Activated effector memory CD4-positive, alpha-beta T cell treated with anti-CD3 and anti-CD28 coated beads, Interleukin-2, amount 50 U/mL, for 16 hours (primary cell): ENCODE measurements at regions not wholly inside any gene's neighbourhood (a gene's known extent, or its start where the extent isn't known, plus 50 kb on each side); places are given as distances from the start of the nearest gene placed in this dataset.
"Not testable (repeated sequence)": the region's sequence is repeated elsewhere in the genome, so short reads cannot be mapped to it uniquely, and the experiment has no call there.

ENCODE experiments used
- DNase-seq: peaks from one replicate; pipeline ENCODE4 v3.0.0-alpha.2; 2020

DNA sequence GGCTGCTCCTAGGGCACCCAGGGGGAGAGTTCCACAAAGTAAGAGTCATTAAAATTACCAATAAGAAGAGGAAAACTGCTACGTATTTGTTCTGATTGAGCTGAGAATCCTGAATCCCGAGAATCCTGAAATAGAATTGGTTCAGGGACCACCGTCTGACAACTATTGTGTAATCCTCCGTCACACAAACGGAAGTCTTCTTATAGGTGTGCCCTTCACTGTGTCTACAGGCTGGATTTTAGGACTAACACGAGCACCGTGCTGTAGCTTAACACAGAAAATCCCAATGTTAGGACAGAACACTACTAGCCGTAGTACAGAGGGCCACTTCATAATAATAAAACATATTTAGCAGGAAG lies 50.6 kb upstream of the RNF182 start:
- no peak for DNase-seq

DNA sequence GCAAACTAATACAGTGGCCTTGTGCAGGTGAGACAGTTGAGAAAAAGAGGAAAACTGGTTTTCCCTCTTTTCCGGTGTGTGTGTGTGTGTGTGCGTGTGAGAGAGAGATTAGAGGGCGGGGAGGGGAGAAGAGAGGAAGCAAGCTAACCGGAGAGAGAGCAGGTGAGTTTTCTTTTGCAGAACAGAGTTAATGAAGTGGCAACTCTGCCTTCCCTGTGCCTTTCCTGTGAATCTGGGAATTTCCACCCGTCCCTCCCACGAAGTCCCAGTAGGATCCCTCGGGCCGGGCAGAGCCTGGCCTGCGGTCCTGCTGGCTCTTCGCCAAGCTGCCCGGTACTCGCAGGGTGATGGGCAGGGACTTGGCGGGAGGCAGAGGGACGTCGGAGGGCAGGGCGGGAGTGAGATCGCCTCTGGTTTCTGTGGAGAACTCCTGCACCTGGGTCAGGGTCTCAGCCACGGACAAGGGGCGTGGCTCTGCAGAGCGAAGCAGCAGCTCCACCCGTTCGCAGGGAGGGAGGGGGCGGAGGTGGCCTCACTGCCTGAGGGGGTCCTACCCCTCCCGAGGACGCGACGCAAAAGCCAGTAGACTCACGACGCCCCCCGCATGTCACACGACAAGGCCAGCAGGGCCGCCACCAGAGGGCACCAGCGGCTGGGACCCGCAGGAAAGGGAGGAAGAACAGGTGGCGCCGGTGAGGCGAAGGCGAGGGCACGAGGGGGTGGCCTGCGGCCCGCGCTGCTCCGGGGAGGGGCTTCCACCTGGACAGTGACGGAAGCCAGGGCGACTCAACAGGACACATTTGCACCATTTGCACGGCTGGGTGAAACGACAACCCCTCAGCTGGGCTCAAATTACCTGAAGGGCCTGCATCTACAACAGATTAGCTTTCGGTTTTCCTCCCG lies 51.2 kb upstream of the RNF182 start:
- peak; percentile 90 for DNase-seq

DNA sequence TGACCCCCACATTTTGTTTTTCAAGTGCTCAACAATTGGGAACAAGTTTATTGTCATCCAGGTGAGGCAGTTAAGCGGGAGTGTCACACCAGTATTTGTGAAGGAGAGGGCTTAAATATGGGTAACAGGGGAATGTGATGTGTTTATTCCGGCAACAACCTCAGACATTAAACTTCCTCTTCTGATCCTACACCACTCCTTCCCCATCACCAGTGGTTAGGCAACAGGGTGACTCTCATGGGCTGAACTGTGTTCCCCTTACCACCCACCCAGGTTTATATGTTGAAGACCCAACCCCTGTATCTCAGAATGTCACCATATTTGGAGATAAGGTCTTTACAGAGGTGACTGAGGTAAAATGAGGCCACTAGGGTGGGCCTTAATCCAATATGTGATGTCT lies 52.1 kb upstream of the RNF182 start:
- no peak for DNase-seq

DNA sequence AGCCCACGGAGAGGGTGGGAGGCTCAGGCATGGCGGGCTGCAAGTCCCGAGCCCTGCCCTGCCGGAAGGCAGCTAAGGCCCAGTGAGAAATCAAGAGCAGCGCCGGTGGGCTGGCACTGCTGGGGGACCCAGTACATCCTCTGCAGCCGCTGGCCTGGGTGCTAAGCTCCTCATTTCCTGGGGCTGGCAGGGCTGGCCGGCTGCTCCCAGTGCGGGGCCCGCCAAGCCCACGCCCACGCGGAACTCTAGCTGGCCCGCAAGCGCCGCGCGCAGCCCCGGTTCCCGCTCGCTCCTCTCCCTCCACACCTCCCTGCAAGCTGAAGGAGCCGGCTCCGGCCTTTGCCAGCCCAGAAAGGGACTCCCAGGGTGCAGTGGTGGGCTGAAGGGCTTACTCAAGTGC lies 52.7 kb upstream of the RNF182 start:
- not testable (repeated sequence) for DNase-seq

DNA sequence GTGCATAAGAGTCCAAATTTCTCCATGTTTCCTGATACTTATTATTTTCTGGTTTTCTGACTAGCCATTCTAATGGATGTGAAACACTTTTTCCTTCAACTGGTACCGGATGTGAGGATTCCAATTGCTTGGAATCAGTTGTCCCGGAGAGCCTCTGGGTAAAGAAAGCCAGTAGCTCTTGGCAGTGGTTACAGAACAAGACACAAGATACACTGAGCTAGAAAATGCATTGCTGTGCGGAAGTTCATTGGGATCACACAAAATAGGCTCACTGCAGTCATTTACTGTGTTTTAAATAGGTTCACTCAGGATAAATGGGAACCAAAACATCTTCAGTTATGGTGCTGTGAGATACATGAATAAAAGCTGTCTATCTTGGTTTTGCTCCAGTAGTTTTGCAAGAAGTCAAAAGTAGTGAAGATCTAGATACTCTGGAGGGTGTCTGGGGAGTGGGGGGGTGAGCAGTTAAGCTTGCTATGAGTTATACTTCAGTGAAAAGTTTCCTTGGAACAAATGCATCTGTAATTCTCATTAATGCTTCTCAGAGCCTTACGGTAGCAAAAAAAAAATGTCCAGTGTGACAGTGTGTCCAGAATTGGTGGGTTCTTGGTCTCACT lies 54.4 kb upstream of the RNF182 start:
- DNase-seq: no peak

DNA sequence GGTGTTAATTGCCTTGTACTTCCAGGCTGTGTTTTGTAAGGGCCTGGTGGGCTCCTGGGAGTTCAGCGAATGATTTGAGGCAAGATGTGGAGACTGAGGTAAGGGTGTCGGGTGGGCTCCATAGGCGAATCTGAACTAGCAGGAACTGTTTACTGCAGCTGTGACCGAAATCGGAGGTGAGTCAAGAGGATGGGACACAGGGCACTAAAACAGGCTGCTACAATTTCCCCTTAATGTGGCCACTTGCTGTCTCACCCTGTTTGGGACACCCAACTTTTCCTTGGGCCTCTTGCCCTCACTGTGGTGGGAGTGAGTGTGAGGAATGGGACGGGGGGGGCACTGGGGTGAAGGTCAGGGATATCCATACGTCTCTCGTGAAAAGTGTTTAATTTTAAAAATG lies 53.9 kb upstream of the MCUR1 start:
- DNase-seq: no peak

DNA sequence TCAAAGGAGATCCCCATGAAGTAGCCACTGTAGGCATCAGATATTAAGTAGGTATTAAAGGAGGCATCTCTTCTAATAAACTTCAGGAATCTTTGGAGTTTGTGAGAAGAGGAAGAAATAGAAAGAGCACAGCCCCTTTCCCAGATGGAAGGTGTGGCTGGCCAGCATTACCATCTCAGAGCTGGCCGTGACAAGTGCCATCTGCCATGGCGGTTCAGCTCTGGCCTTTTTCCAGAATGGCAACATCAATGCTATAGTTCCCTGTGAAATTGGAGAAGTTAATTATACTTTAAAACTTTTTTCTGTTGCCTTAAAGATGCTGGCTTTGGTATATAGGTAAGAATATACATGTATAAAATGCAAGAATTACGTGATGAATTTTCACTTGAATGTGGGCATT lies 51.9 kb upstream of the MCUR1 start:
- no peak for DNase-seq

DNA sequence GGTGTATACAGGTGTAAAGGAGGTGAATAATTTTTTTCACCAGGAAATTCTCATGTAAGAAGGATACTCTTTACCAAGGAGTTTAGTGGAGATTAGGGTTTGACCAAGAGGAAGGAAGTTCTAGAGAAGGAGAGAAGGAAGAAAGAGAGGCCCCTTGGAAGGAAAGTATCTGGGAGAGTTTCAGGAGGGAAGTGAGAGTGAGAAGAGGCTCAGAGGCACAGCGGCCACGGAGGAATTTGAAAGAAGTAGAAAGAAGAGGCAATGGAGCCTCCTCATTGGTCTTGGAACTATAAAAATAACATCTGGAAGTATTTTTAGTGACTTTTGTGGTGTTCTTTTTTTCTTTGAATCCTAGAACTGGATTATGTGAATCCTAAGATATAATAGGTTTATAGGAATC lies 50.8 kb upstream of the MCUR1 start:
- no peak for DNase-seq

DNA sequence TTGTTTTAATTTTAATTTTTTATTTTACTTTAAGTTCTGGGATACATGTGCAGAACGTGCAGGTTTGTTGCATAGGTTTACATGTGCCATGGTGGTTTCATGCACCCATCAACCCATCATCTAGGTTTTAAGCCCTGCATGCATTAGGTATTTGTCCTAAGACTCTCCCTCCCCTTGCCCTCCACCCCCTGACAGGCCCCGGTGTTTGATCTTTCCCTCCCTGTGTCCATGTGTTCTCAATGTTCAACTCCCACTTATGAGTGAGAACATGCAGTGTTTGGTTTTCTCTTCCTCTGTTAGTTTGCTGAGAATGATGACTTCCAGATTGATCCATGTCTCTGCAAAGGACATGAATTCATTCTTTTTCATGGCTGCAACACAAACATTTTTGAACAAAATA lies 50.3 kb upstream of the MCUR1 start:
- not testable (repeated sequence) for DNase-seq
